ENCODE measurements at regions not wholly inside any gene's neighbourhood (a gene's known extent, or its start where the extent isn't known, plus 50 kb on each side); places are given as distances from the start of the nearest gene placed in this dataset.

DNA sequence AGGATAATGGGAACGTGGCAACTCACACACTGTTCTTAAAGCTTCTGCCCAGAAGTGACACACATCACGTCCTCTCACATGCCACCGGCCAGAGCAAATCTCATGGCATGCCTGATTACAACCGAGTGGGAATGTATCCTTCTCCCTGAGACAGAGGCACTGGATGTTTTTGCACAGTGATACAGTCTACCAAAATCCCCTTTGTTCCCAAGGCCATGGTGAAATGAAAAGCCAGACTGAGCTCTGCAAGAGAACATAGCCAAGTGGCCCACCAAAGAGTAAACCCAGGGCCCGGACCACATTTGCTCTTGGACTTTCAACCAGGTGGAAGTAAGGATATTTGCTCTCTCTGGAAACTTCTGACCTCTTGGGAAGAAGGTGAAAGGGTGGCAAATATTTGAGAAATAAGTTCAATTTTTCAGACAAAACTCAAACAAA lies 186.2 kb upstream of the STT3B start (continued):
- TF ChIP-seq SP5 (CRISPR knock-in tag; IDR thresholded peaks at IDR 0.05; ENCODE audit: borderline replicate concordance, low read depth) (no peak), XRCC5 (optimal IDR thresholded peaks at IDR 0.05; ENCODE audit: low read length) (no peak), POLR2AphosphoS5 (IDR thresholded peaks at IDR 0.05; ENCODE audit: low read depth, low read length) (no peak), HMG20A (CRISPR knock-in tag; IDR thresholded peaks at IDR 0.05; ENCODE audit: borderline replicate concordance) (peak; percentile 77; the same call in 1 of the 2 replicates), SOX5 (CRISPR knock-in tag; IDR thresholded peaks at IDR 0.05; ENCODE audit: borderline replicate concordance) (peak; percentile 75; the same call in 1 of the 2 replicates), ZKSCAN5 (CRISPR knock-in tag; IDR thresholded peaks at IDR 0.05) (no peak), SRSF9 (IDR thresholded peaks at IDR 0.05; ENCODE audit: borderline replicate concordance, insufficient read depth, low read depth, low read length, poor library complexity, severe bottlenecking) (no peak), ZSCAN30 (CRISPR knock-in tag; IDR thresholded peaks at IDR 0.05) (no peak), ZNF564 (CRISPR knock-in tag; IDR thresholded peaks at IDR 0.05) (0 out of 2 replicates have a peak, but pooled peaks have one; percentile 40), ZNF616 (CRISPR knock-in tag; IDR thresholded peaks at IDR 0.05; ENCODE audit: low read depth) (no peak), ZNF597 (CRISPR knock-in tag; IDR thresholded peaks at IDR 0.05) (no peak), TAF15 (IDR thresholded peaks at IDR 0.05; ENCODE audit: low read depth, low read length, poor library complexity, severe bottlenecking) (no peak), MIXL1 (CRISPR knock-in tag; IDR thresholded peaks at IDR 0.05) (0 out of 2 replicates have a peak, but pooled peaks have one; percentile 44), ZNF235 (CRISPR knock-in tag; IDR thresholded peaks at IDR 0.05; ENCODE audit: borderline replicate concordance) (no peak), ISX (CRISPR knock-in tag; conservative IDR thresholded peaks at IDR 0.05) (no peak), ZNF207 (IDR thresholded peaks at IDR 0.05; ENCODE audit: borderline replicate concordance) (no peak), ZNF879 (CRISPR knock-in tag; IDR thresholded peaks at IDR 0.05) (no peak), BORCS8-MEF2B (CRISPR knock-in tag; IDR thresholded peaks at IDR 0.05) (no peak), ZBTB21 (CRISPR knock-in tag; IDR thresholded peaks at IDR 0.05) (no peak), REST (IDR thresholded peaks at IDR 0.05; ENCODE audit: borderline replicate concordance in 1 of 2, low read depth in 1 of 2, low read length in 2 of 2) (peak in 1 of 2 experiments; percentile 53; a peak in 1 of 4 replicates), MEIS1 (CRISPR knock-in tag; IDR thresholded peaks at IDR 0.05; ENCODE audit: borderline replicate concordance) (no peak)
- TF ChIP-seq, protein P1, sequence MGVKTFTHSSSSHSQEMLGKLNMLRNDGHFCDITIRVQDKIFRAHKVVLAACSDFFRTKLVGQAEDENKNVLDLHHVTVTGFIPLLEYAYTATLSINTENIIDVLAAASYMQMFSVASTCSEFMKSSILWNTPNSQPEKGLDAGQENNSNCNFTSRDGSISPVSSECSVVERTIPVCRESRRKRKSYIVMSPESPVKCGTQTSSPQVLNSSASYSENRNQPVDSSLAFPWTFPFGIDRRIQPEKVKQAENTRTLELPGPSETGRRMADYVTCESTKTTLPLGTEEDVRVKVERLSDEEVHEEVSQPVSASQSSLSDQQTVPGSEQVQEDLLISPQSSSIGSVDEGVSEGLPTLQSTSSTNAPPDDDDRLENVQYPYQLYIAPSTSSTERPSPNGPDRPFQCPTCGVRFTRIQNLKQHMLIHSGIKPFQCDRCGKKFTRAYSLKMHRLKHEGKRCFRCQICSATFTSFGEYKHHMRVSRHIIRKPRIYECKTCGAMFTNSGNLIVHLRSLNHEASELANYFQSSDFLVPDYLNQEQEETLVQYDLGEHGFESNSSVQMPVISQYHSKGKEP (CRISPR knock-in tag; IDR thresholded peaks at IDR 0.05): no peak

Measured in HepG2 (cell line).